Fibroblast of villous mesenchyme (primary cell): ENCODE measurements at regions not wholly inside any gene's neighbourhood (a gene's known extent, or its start where the extent isn't known, plus 50 kb on each side); places are given as distances from the start of the nearest gene placed in this dataset.
"Not testable (repeated sequence)": the region's sequence is repeated elsewhere in the genome, so short reads cannot be mapped to it uniquely, and the experiment has no call there.

ENCODE experiments used
- DNase-seq: peaks from one replicate; pipeline ENCODE4 v3.0.0-alpha.2; 2010; ENCODE audit warnings: low read depth
- H3K4me3 ChIP-seq: 2 replicates; pipeline ENCODE4 v1.5.1; 2011; ENCODE audit warnings: low read depth, mild to moderate bottlenecking, low read length
- CTCF ChIP-seq: IDR thresholded peaks from 2 replicates; pipeline ENCODE4 v1.5.1; 2012; ENCODE audit warnings: low read depth, mild to moderate bottlenecking, low read length; ENCODE audit not compliant: insufficient read depth

- H3K4me3 ChIP-seq, result no peak overlapping the region
- DNase-seq, result no peak
- TF ChIP-seq CTCF, result no peak
Observed at GRCh38 chr13:89214185-89214584, 1543.0 kb downstream of the SLITRK5 start.

- DNase-seq, H3K4me3 ChIP-seq: not testable (repeated sequence)
Observed at GRCh38 chr13:89215319-89215718, 1544.1 kb downstream of the SLITRK5 start.

- DNase-seq, result no peak
- TF ChIP-seq CTCF, result no peak
- H3K4me3 ChIP-seq, result no peak overlapping the region
Observed at GRCh38 chr13:89217813-89218212, 1546.6 kb downstream of the SLITRK5 start.

GRCh38 chr13:89221557-89222158 is 1550.5 kb downstream of the SLITRK5 start:
- no peak for TF ChIP-seq CTCF
- H3K4me3 ChIP-seq, result no peak overlapping the region
- no peak for DNase-seq

- H3K4me3 ChIP-seq, result no peak overlapping the region
- DNase-seq, result no peak
- TF ChIP-seq CTCF, result no peak
Observed at GRCh38 chr13:89227356-89227755, 1556.2 kb downstream of the SLITRK5 start.

- no peak for DNase-seq
- TF ChIP-seq CTCF, result no peak
- H3K4me3 ChIP-seq, result no peak overlapping the region
Observed at GRCh38 chr13:89238496-89238895, 1567.3 kb downstream of the SLITRK5 start.

GRCh38 chr13:89239361-89240127 is 1568.4 kb downstream of the SLITRK5 start:
- DNase-seq, result no peak
- no peak for TF ChIP-seq CTCF

More at GRCh38 chr13:89239361-89240127, 1568.4 kb downstream of the SLITRK5 start:
- no peak overlapping the region for H3K4me3 ChIP-seq
